OCI-M2 (cell line): ENCODE measurements at regions not wholly inside any gene's neighbourhood (a gene's known extent, or its start where the extent isn't known, plus 50 kb on each side); places are given as distances from the start of the nearest gene placed in this dataset.
"Not testable (repeated sequence)": the region's sequence is repeated elsewhere in the genome, so short reads cannot be mapped to it uniquely, and the experiment has no call there.

Experiments used
- DNase-seq: peaks from one replicate; lab custom pipeline; 2025; ENCODE audit not compliant: unreplicated experiment; lab: John Stamatoyannopoulos, UW

GRCh38 chr21:27968240-27968639 is 1001.4 kb upstream of the ADAMTS5 start:
- DNase-seq, result not testable (repeated sequence)

- no peak for DNase-seq
Observed at GRCh38 chr21:27954543-27955165, 987.8 kb upstream of the ADAMTS5 start.

GRCh38 chr21:27953340-27954045 is 986.6 kb upstream of the ADAMTS5 start:
- DNase-seq, result no peak

- not testable (repeated sequence) for DNase-seq
Observed at GRCh38 chr21:27949093-27949492, 982.2 kb upstream of the ADAMTS5 start.

GRCh38 chr21:27930108-27930767 is 963.4 kb upstream of the ADAMTS5 start:
- DNase-seq, result not testable (repeated sequence)

GRCh38 chr21:27929179-27929578 is 962.3 kb upstream of the ADAMTS5 start:
- not testable (repeated sequence) for DNase-seq

- not testable (repeated sequence) for DNase-seq
Observed at GRCh38 chr21:27928534-27929115, 961.7 kb upstream of the ADAMTS5 start.

- DNase-seq, result not testable (repeated sequence)
Observed at GRCh38 chr21:27921421-27921820, 954.5 kb upstream of the ADAMTS5 start.

- DNase-seq, result not testable (repeated sequence)
Observed at GRCh38 chr21:27917966-27918365, 951.1 kb upstream of the ADAMTS5 start.

- not testable (repeated sequence) for DNase-seq
Observed at GRCh38 chr21:27916326-27916725, 949.4 kb upstream of the ADAMTS5 start.

- not testable (repeated sequence) for DNase-seq
Observed at GRCh38 chr21:27912133-27912532, 945.2 kb upstream of the ADAMTS5 start.

GRCh38 chr21:27909487-27909886 is 942.6 kb upstream of the ADAMTS5 start:
- not testable (repeated sequence) for DNase-seq

- not testable (repeated sequence) for DNase-seq
Observed at GRCh38 chr21:27908816-27909215, 941.9 kb upstream of the ADAMTS5 start.

GRCh38 chr21:27902904-27903303 is 936.0 kb upstream of the ADAMTS5 start:
- DNase-seq, result not testable (repeated sequence)

- DNase-seq, result not testable (repeated sequence)
Observed at GRCh38 chr21:27893619-27894018, 926.7 kb upstream of the ADAMTS5 start.

- not testable (repeated sequence) for DNase-seq
Observed at GRCh38 chr21:27891495-27891894, 924.6 kb upstream of the ADAMTS5 start.

GRCh38 chr21:27887808-27888455 is 921.0 kb upstream of the ADAMTS5 start:
- DNase-seq, result not testable (repeated sequence)

- DNase-seq, result no peak
Observed at GRCh38 chr21:27885296-27885711, 918.4 kb upstream of the ADAMTS5 start.

GRCh38 chr21:27881331-27881730 is 914.4 kb upstream of the ADAMTS5 start:
- DNase-seq, result not testable (repeated sequence)

- not testable (repeated sequence) for DNase-seq
Observed at GRCh38 chr21:27872411-27872810, 905.5 kb upstream of the ADAMTS5 start.

GRCh38 chr21:27870755-27871154 is 903.9 kb upstream of the ADAMTS5 start:
- DNase-seq, result not testable (repeated sequence)
